ENCODE measurements at regions not wholly inside any gene's neighbourhood (a gene's known extent, or its start where the extent isn't known, plus 50 kb on each side); places are given as distances from the start of the nearest gene placed in this dataset.

DNA sequence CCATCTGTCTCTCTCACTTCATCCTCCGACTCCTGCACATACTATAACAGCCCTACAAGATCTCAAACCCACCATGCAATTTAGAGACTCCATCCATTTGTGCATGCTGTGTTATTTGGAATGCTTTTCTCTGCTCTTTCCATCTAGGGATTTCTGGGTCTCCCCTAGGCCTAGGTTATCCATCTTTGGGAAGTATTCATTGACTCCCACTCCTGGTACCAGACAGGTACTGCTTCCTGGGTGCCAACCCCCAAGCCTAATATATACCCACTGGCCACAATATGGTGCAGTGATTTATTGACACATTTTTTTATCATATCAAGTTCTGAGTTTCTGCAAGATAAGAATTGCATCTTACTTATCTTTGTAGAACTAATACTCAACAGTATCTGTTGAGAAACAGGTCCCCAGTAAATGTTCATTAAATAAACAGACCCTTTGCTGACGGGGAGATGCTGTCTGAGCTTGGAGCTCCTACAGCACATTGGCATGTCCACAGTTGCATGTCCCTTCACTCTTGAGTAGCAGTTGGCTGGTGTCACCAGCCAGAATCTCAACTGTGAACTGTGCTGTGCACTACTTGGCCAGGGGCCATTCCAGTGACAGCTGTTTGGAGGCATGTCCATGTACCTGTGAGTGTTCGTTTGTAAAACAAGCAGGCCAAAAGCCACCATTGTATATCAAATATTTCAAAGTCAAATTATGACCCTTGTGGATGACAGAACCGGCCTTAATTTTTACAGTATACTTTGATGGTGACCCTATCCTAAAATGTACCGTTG, 223.3 kb upstream of the NFE2L3 start:
- no peak for TF ChIP-seq POLR2A (IDR thresholded peaks at IDR 0.05)
- TF ChIP-seq, protein P1, sequence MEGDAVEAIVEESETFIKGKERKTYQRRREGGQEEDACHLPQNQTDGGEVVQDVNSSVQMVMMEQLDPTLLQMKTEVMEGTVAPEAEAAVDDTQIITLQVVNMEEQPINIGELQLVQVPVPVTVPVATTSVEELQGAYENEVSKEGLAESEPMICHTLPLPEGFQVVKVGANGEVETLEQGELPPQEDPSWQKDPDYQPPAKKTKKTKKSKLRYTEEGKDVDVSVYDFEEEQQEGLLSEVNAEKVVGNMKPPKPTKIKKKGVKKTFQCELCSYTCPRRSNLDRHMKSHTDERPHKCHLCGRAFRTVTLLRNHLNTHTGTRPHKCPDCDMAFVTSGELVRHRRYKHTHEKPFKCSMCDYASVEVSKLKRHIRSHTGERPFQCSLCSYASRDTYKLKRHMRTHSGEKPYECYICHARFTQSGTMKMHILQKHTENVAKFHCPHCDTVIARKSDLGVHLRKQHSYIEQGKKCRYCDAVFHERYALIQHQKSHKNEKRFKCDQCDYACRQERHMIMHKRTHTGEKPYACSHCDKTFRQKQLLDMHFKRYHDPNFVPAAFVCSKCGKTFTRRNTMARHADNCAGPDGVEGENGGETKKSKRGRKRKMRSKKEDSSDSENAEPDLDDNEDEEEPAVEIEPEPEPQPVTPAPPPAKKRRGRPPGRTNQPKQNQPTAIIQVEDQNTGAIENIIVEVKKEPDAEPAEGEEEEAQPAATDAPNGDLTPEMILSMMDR (IDR thresholded peaks at IDR 0.05), result no peak
